ENCODE measurements at regions not wholly inside any gene's neighbourhood (a gene's known extent, or its start where the extent isn't known, plus 50 kb on each side); places are given as distances from the start of the nearest gene placed in this dataset.
"Not testable (repeated sequence)": the region's sequence is repeated elsewhere in the genome, so short reads cannot be mapped to it uniquely, and the experiment has no call there.

GRCh38 chr5:23977365-23977764 lies 470.0 kb downstream of the PRDM9 start:
- Mint-ChIP-seq H3K27ac (no peak overlapping the region), H3K36me3 (no peaks in the 10 kb centered on the region), H3K4me1 (no peaks in the 10 kb centered on the region), H3K27me3 (no peaks in the 10 kb centered on the region), H3K9me3 (peaks cover 32% of the 10 kb centered on the region), H3K4me3 (no peak overlapping the region)
- CTCF ChIA-PET: no interaction called here
- DNase-seq: no peak

- no peak overlapping the region for H3K27ac Mint-ChIP-seq
- CTCF ChIA-PET: no interaction called here
- no peak for DNase-seq
- H3K4me3 Mint-ChIP-seq: no peak overlapping the region
- H3K9me3 Mint-ChIP-seq: peaks cover 35% of the 10 kb centered on the region
- no peaks in the 10 kb centered on the region for H3K36me3 Mint-ChIP-seq
- no peaks in the 10 kb centered on the region for H3K4me1 Mint-ChIP-seq
- H3K27me3 Mint-ChIP-seq: no peaks in the 10 kb centered on the region
These were observed 470.6 kb downstream of the PRDM9 start for GRCh38 chr5:23977997-23978396.

GRCh38 chr5:23991406-23991805 lies 484.0 kb downstream of the PRDM9 start:
- no peak for DNase-seq
- CTCF ChIA-PET: no interaction called here

GRCh38 chr5:23994581-23995370 lies 487.4 kb downstream of the PRDM9 start:
- Mint-ChIP-seq H3K27me3 (no peaks in the 10 kb centered on the region), H3K4me3 (no peak overlapping the region), H3K4me1 (no peaks in the 10 kb centered on the region), H3K36me3 (no peaks in the 10 kb centered on the region), H3K27ac (no peak overlapping the region), H3K9me3 (peaks cover 22% of the 10 kb centered on the region)
- DNase-seq: no peak
- CTCF ChIA-PET: no interaction called here

More at GRCh38 chr5:23991406-23991805, 484.0 kb downstream of the PRDM9 start:
- peaks cover 21% of the 10 kb centered on the region for H3K9me3 Mint-ChIP-seq
- H3K27me3 Mint-ChIP-seq: no peaks in the 10 kb centered on the region
- no peaks in the 10 kb centered on the region for H3K36me3 Mint-ChIP-seq
- H3K27ac Mint-ChIP-seq: no peak overlapping the region
- no peak overlapping the region for H3K4me3 Mint-ChIP-seq
- no peaks in the 10 kb centered on the region for H3K4me1 Mint-ChIP-seq

GRCh38 chr5:23996525-23996924 lies 489.1 kb downstream of the PRDM9 start:
- Mint-ChIP-seq H3K4me3 (no peak overlapping the region), H3K27me3 (no peaks in the 10 kb centered on the region), H3K27ac (no peak overlapping the region), H3K9me3 (peaks cover 19% of the 10 kb centered on the region), H3K4me1 (no peaks in the 10 kb centered on the region), H3K36me3 (no peaks in the 10 kb centered on the region)
- CTCF ChIA-PET: no interaction called here
- no peak for DNase-seq

GRCh38 chr5:24005384-24005783 lies 498.0 kb downstream of the PRDM9 start:
- no peak for DNase-seq
- Mint-ChIP-seq H3K27ac (no peak overlapping the region), H3K36me3 (no peaks in the 10 kb centered on the region), H3K27me3 (no peaks in the 10 kb centered on the region), H3K4me3 (no peak overlapping the region), H3K9me3 (peaks cover 8% of the 10 kb centered on the region), H3K4me1 (no peaks in the 10 kb centered on the region)
- CTCF ChIA-PET: interaction anchor here (0.5 kb wide), 1 partner anchor 27 kb away, joined by 3 read pairs; no protein-coding TSS in a partner anchor

GRCh38 chr5:24017710-24018109 lies 510.3 kb downstream of the PRDM9 start:
- H3K27me3 Mint-ChIP-seq, H3K36me3 Mint-ChIP-seq, H3K27ac Mint-ChIP-seq, DNase-seq, H3K4me1 Mint-ChIP-seq, H3K4me3 Mint-ChIP-seq, CTCF ChIA-PET: not testable (repeated sequence)
- H3K9me3 Mint-ChIP-seq: peaks cover 13% of the 10 kb centered on the region

GRCh38 chr5:24026288-24026687 lies 518.9 kb downstream of the PRDM9 start:
- Mint-ChIP-seq H3K9me3 (peaks cover 24% of the 10 kb centered on the region), H3K4me3 (no peak overlapping the region), H3K27me3 (no peaks in the 10 kb centered on the region), H3K4me1 (no peaks in the 10 kb centered on the region), H3K36me3 (no peaks in the 10 kb centered on the region), H3K27ac (no peak overlapping the region)
- CTCF ChIA-PET: no interaction called here
- DNase-seq: no peak

GRCh38 chr5:24042688-24043087 lies 535.3 kb downstream of the PRDM9 start:
- peaks cover 18% of the 10 kb centered on the region for H3K9me3 Mint-ChIP-seq
- no peaks in the 10 kb centered on the region for H3K27me3 Mint-ChIP-seq
- H3K4me1 Mint-ChIP-seq: no peaks in the 10 kb centered on the region
- CTCF ChIA-PET: no interaction called here
- H3K36me3 Mint-ChIP-seq: no peaks in the 10 kb centered on the region
- H3K4me3 Mint-ChIP-seq: no peak overlapping the region
- H3K27ac Mint-ChIP-seq: no peak overlapping the region
- no peak for DNase-seq

- H3K27ac Mint-ChIP-seq: no peak overlapping the region
- CTCF ChIA-PET: no interaction called here
- no peak for DNase-seq
These were observed 537.6 kb downstream of the PRDM9 start for GRCh38 chr5:24045046-24045445.

GRCh38 chr5:24053737-24054136 lies 546.3 kb downstream of the PRDM9 start:
- Mint-ChIP-seq H3K36me3 (no peaks in the 10 kb centered on the region), H3K4me1 (no peaks in the 10 kb centered on the region), H3K4me3 (no peak overlapping the region), H3K27me3 (no peaks in the 10 kb centered on the region), H3K27ac (no peak overlapping the region), H3K9me3 (peaks cover 26% of the 10 kb centered on the region)
- DNase-seq: no peak
- CTCF ChIA-PET: no interaction called here

More at GRCh38 chr5:24045046-24045445, 537.6 kb downstream of the PRDM9 start:
- Mint-ChIP-seq H3K4me1 (no peaks in the 10 kb centered on the region), H3K36me3 (no peaks in the 10 kb centered on the region), H3K4me3 (no peak overlapping the region), H3K27me3 (no peaks in the 10 kb centered on the region), H3K9me3 (peaks cover 15% of the 10 kb centered on the region)

GRCh38 chr5:24059006-24059405 lies 551.6 kb downstream of the PRDM9 start:
- DNase-seq: no peak
- Mint-ChIP-seq H3K4me3 (no peak overlapping the region), H3K36me3 (no peaks in the 10 kb centered on the region), H3K4me1 (no peaks in the 10 kb centered on the region), H3K27ac (no peak overlapping the region), H3K27me3 (no peaks in the 10 kb centered on the region), H3K9me3 (peaks cover 15% of the 10 kb centered on the region)
- CTCF ChIA-PET: no interaction called here

- H3K4me3 Mint-ChIP-seq: no peak overlapping the region
These were observed 552.3 kb downstream of the PRDM9 start for GRCh38 chr5:24059716-24060115.

GRCh38 chr5:24065779-24066178 lies 558.4 kb downstream of the PRDM9 start:
- Mint-ChIP-seq H3K27ac (no peak overlapping the region), H3K4me1 (no peaks in the 10 kb centered on the region), H3K27me3 (no peaks in the 10 kb centered on the region), H3K9me3 (peaks cover 18% of the 10 kb centered on the region), H3K4me3 (no peak overlapping the region), H3K36me3 (no peaks in the 10 kb centered on the region)
- DNase-seq: no peak
- CTCF ChIA-PET: no interaction called here

More at GRCh38 chr5:24059716-24060115, 552.3 kb downstream of the PRDM9 start:
- no peaks in the 10 kb centered on the region for H3K4me1 Mint-ChIP-seq
- H3K36me3 Mint-ChIP-seq: no peaks in the 10 kb centered on the region
- CTCF ChIA-PET: no interaction called here
- peaks cover 14% of the 10 kb centered on the region for H3K9me3 Mint-ChIP-seq
- no peaks in the 10 kb centered on the region for H3K27me3 Mint-ChIP-seq
- DNase-seq: no peak
- H3K27ac Mint-ChIP-seq: no peak overlapping the region

GRCh38 chr5:24067208-24067607 lies 559.8 kb downstream of the PRDM9 start:
- Mint-ChIP-seq H3K36me3 (no peaks in the 10 kb centered on the region), H3K27ac (no peak overlapping the region), H3K9me3 (peaks cover 14% of the 10 kb centered on the region), H3K4me1 (no peaks in the 10 kb centered on the region), H3K27me3 (no peaks in the 10 kb centered on the region), H3K4me3 (no peak overlapping the region)
- CTCF ChIA-PET: no interaction called here
- DNase-seq: no peak

Measured in activated naive CD4-positive, alpha-beta T cell treated with anti-CD3 and anti-CD28 coated beads, Interleukin-2, amount 10 ng/mL, durations not matched to agents 7 days and 5 days (primary cell).